NCI-H2227 (cell line): ENCODE measurements at regions not wholly inside any gene's neighbourhood (a gene's known extent, or its start where the extent isn't known, plus 50 kb on each side); places are given as distances from the start of the nearest gene placed in this dataset.
"Not testable (repeated sequence)": the region's sequence is repeated elsewhere in the genome, so short reads cannot be mapped to it uniquely, and the experiment has no call there.

Experiments
- DNase-seq: peaks from one replicate; lab custom pipeline; 2025; ENCODE audit not compliant: unreplicated experiment; lab: John Stamatoyannopoulos, UW

GRCh38 chr9:110008663-110009062 lies 199.3 kb downstream of the C9orf152 start:
- DNase-seq = no peak

- no peak for DNase-seq
Observed at GRCh38 chr9:110011628-110012320, 196.2 kb downstream of the C9orf152 start.

GRCh38 chr9:110013064-110013463 lies 194.9 kb downstream of the C9orf152 start:
- no peak for DNase-seq

GRCh38 chr9:110015759-110016158 lies 192.2 kb downstream of the C9orf152 start:
- DNase-seq = no peak

GRCh38 chr9:110016340-110016739 lies 191.6 kb downstream of the C9orf152 start:
- DNase-seq = no peak

GRCh38 chr9:110020216-110020615 lies 187.7 kb downstream of the C9orf152 start:
- not testable (repeated sequence) for DNase-seq

- no peak for DNase-seq
Observed at GRCh38 chr9:110021891-110022290, 186.1 kb downstream of the C9orf152 start.

GRCh38 chr9:110023221-110023620 lies 184.7 kb downstream of the C9orf152 start:
- DNase-seq = not testable (repeated sequence)

GRCh38 chr9:110025551-110026170 lies 182.3 kb downstream of the C9orf152 start:
- DNase-seq = no peak

- DNase-seq = no peak
Observed at GRCh38 chr9:110027671-110028081, 180.3 kb downstream of the C9orf152 start.

GRCh38 chr9:110028271-110028670 lies 179.7 kb downstream of the C9orf152 start:
- no peak for DNase-seq

- no peak for DNase-seq
Observed at GRCh38 chr9:110028676-110029075, 179.3 kb downstream of the C9orf152 start.

- no peak for DNase-seq
Observed at GRCh38 chr9:110029429-110029955, 178.5 kb downstream of the C9orf152 start.

GRCh38 chr9:110029956-110030480 lies 177.9 kb downstream of the C9orf152 start:
- no peak for DNase-seq

GRCh38 chr9:110030632-110031031 lies 177.3 kb downstream of the C9orf152 start:
- no peak for DNase-seq

GRCh38 chr9:110031511-110032173 lies 176.3 kb downstream of the C9orf152 start:
- no peak for DNase-seq

- not testable (repeated sequence) for DNase-seq
Observed at GRCh38 chr9:110032532-110032931, 175.4 kb downstream of the C9orf152 start.

- DNase-seq = no peak
Observed at GRCh38 chr9:110033869-110034268, 174.1 kb downstream of the C9orf152 start.

GRCh38 chr9:110036286-110036685 lies 171.7 kb downstream of the C9orf152 start:
- no peak for DNase-seq

- DNase-seq = no peak
Observed at GRCh38 chr9:110040788-110041187, 167.2 kb downstream of the C9orf152 start.

GRCh38 chr9:110041452-110041851 lies 166.5 kb downstream of the C9orf152 start:
- DNase-seq = no peak
